Type B pancreatic cell (in vitro differentiated cells): ENCODE measurements at regions not wholly inside any gene's neighbourhood (a gene's known extent, or its start where the extent isn't known, plus 50 kb on each side); places are given as distances from the start of the nearest gene placed in this dataset.

ENCODE experiments used
- DNase-seq: peaks from one replicate; pipeline ENCODE4 v3.0.0; 2021; ENCODE audit warnings: mixed read lengths; ENCODE audit not compliant: unreplicated experiment; ENCODE audit errors: extremely low spot score
- H3K27ac Mint-ChIP-seq: 2 replicates; pipeline ENCODE4 v1.8.0; 2021; ENCODE audit warnings: mild to moderate bottlenecking, mixed read lengths
- H3K27me3 Mint-ChIP-seq: 2 replicates; pipeline ENCODE4 v1.8.0; 2021; ENCODE audit warnings: mixed read lengths
- H3K36me3 Mint-ChIP-seq: 2 replicates; pipeline ENCODE4 v1.8.0; 2021; ENCODE audit warnings: mixed read lengths
- H3K4me1 Mint-ChIP-seq: one replicate; pipeline ENCODE4 v1.8.0; 2021; ENCODE audit warnings: mixed read lengths; ENCODE audit not compliant: unreplicated experiment
- H3K4me3 Mint-ChIP-seq: 2 replicates; pipeline ENCODE4 v1.8.0; 2021; ENCODE audit warnings: mild to moderate bottlenecking, mixed read lengths
- H3K9me3 Mint-ChIP-seq: 2 replicates; pipeline ENCODE4 v1.8.0; 2021; ENCODE audit warnings: mixed read lengths
- CTCF ChIP-seq: fragments of 200-600 bp; sonication (generic); conservative IDR thresholded peaks from 2 replicates; pipeline ENCODE4 v1.5.0; 2021; ENCODE audit warnings: antibody characterized with exemption, mild to moderate bottlenecking

- H3K36me3 Mint-ChIP-seq, result no peaks in the 10 kb centered on the region
- H3K4me1 Mint-ChIP-seq, result peaks cover 21% of the 10 kb centered on the region
- no peaks in the 10 kb centered on the region for H3K27me3 Mint-ChIP-seq
- H3K9me3 Mint-ChIP-seq, result peaks cover 12% of the 10 kb centered on the region
- DNase-seq, result peak; percentile 95
- H3K27ac Mint-ChIP-seq, result no peak overlapping the region
- H3K4me3 Mint-ChIP-seq, result peak overlapping the region; percentile 82
- TF ChIP-seq CTCF, result no peak
These were observed 59.1 kb downstream of the ZNF467 start for GRCh38 chr7:149714081-149714909.

- H3K36me3 Mint-ChIP-seq, result no peaks in the 10 kb centered on the region
- no peaks in the 10 kb centered on the region for H3K27me3 Mint-ChIP-seq
- H3K27ac Mint-ChIP-seq, result no peak overlapping the region
- no peak for TF ChIP-seq CTCF
- peak; percentile 68 for DNase-seq
- peak overlapping the region; percentile 63 for H3K4me3 Mint-ChIP-seq
- peaks cover 12% of the 10 kb centered on the region for H3K9me3 Mint-ChIP-seq
- H3K4me1 Mint-ChIP-seq, result peaks cover 18% of the 10 kb centered on the region
These were observed 59.7 kb downstream of the ZNF467 start for GRCh38 chr7:149713731-149714068.

GRCh38 chr7:149713061-149713730, 60.2 kb downstream of the ZNF467 start:
- H3K9me3 Mint-ChIP-seq, result peaks cover 12% of the 10 kb centered on the region
- DNase-seq, result no peak
- no peaks in the 10 kb centered on the region for H3K27me3 Mint-ChIP-seq
- H3K4me3 Mint-ChIP-seq, result peak overlapping the region; percentile 63
- H3K4me1 Mint-ChIP-seq, result peaks cover 18% of the 10 kb centered on the region
- TF ChIP-seq CTCF, result no peak
- H3K27ac Mint-ChIP-seq, result no peak overlapping the region
- H3K36me3 Mint-ChIP-seq, result no peaks in the 10 kb centered on the region

- no peaks in the 10 kb centered on the region for H3K36me3 Mint-ChIP-seq
These were observed 65.4 kb downstream of the ZNF467 start for GRCh38 chr7:149708026-149708425.

GRCh38 chr7:149707448-149707886, 65.9 kb downstream of the ZNF467 start:
- Mint-ChIP-seq H3K27ac (peak overlapping the region; percentile 29), H3K4me1 (peaks cover 4% of the 10 kb centered on the region), H3K9me3 (peaks cover 12% of the 10 kb centered on the region), H3K36me3 (no peaks in the 10 kb centered on the region), H3K4me3 (peak overlapping the region; percentile 47), H3K27me3 (no peaks in the 10 kb centered on the region)
- no peak for DNase-seq
- TF ChIP-seq CTCF, result no peak

More at GRCh38 chr7:149708026-149708425, 65.4 kb downstream of the ZNF467 start:
- no peak overlapping the region for H3K4me3 Mint-ChIP-seq
- peaks cover 4% of the 10 kb centered on the region for H3K4me1 Mint-ChIP-seq
- peaks cover 12% of the 10 kb centered on the region for H3K9me3 Mint-ChIP-seq
- H3K27me3 Mint-ChIP-seq, result no peaks in the 10 kb centered on the region
- DNase-seq, result no peak
- no peak for TF ChIP-seq CTCF
- no peak overlapping the region for H3K27ac Mint-ChIP-seq
